ENCODE measurements at regions not wholly inside any gene's neighbourhood (a gene's known extent, or its start where the extent isn't known, plus 50 kb on each side); places are given as distances from the start of the nearest gene placed in this dataset.
A peak's percentile ranks its signal among the peaks of the same experiment; 100 is the strongest.
"Not testable (repeated sequence)": the region's sequence is repeated elsewhere in the genome, so short reads cannot be mapped to it uniquely, and the experiment has no call there.

- DNase-seq = no peak
Measured at GRCh38 chr1:19591482-19592091, 52.5 kb upstream of the NBL1 start.

GRCh38 chr1:19585507-19585906, 58.6 kb upstream of the NBL1 start:
- no peak for DNase-seq

GRCh38 chr1:19582318-19582717, 61.8 kb upstream of the NBL1 start:
- peak; percentile 89 for DNase-seq

GRCh38 chr1:19581381-19581780, 62.7 kb upstream of the NBL1 start:
- no peak for DNase-seq

GRCh38 chr1:19577561-19577960, 66.5 kb upstream of the NBL1 start:
- DNase-seq = no peak

GRCh38 chr1:19577036-19577435, 67.1 kb upstream of the NBL1 start:
- DNase-seq = no peak

- no peak for DNase-seq
Measured at GRCh38 chr1:19569786-19570185, 74.3 kb upstream of the NBL1 start.

- DNase-seq = no peak
Measured at GRCh38 chr1:19567041-19567440, 77.1 kb upstream of the NBL1 start.

GRCh38 chr1:19564366-19564765, 79.0 kb upstream of the CAPZB start:
- no peak for DNase-seq

GRCh38 chr1:19563324-19564097, 78.2 kb upstream of the CAPZB start:
- no peak for DNase-seq

- no peak for DNase-seq
Measured at GRCh38 chr1:19562847-19563246, 77.5 kb upstream of the CAPZB start.

- DNase-seq = no peak
Measured at GRCh38 chr1:19560480-19560879, 75.1 kb upstream of the CAPZB start.

- DNase-seq = no peak
Measured at GRCh38 chr1:19559641-19560040, 74.3 kb upstream of the CAPZB start.

- DNase-seq = no peak
Measured at GRCh38 chr1:19557609-19558051, 72.3 kb upstream of the CAPZB start.

GRCh38 chr1:19554090-19554489, 68.8 kb upstream of the CAPZB start:
- no peak for DNase-seq

- DNase-seq = no peak
Measured at GRCh38 chr1:19552291-19553010, 67.1 kb upstream of the CAPZB start.

- DNase-seq = not testable (repeated sequence)
Measured at GRCh38 chr1:19551837-19552236, 66.5 kb upstream of the CAPZB start.

GRCh38 chr1:19550437-19550836, 65.1 kb upstream of the CAPZB start:
- not testable (repeated sequence) for DNase-seq

- DNase-seq = no peak
Measured at GRCh38 chr1:19547814-19548213, 62.5 kb upstream of the CAPZB start.

- no peak for DNase-seq
Measured at GRCh38 chr1:19536519-19536918, 51.2 kb upstream of the CAPZB start.

GRCh38 chr1:19535214-19535613, 49.9 kb upstream of the CAPZB start:
- no peak for DNase-seq

Measured in CD4-positive, alpha-beta T cell treated with Interleukin-17A for 4 hours (primary cell).